ENCODE measurements at regions not wholly inside any gene's neighbourhood (a gene's known extent, or its start where the extent isn't known, plus 50 kb on each side); places are given as distances from the start of the nearest gene placed in this dataset.
"Not testable (repeated sequence)": the region's sequence is repeated elsewhere in the genome, so short reads cannot be mapped to it uniquely, and the experiment has no call there.

- DNase-seq = no peak
Measured at GRCh38 chr2:118791483-118791882, 56.0 kb downstream of the EN1 start.

- no peak for DNase-seq
Measured at GRCh38 chr2:118786746-118787145, 60.7 kb downstream of the EN1 start.

- DNase-seq = no peak
Measured at GRCh38 chr2:118784860-118785259, 62.6 kb downstream of the EN1 start.

DNA sequence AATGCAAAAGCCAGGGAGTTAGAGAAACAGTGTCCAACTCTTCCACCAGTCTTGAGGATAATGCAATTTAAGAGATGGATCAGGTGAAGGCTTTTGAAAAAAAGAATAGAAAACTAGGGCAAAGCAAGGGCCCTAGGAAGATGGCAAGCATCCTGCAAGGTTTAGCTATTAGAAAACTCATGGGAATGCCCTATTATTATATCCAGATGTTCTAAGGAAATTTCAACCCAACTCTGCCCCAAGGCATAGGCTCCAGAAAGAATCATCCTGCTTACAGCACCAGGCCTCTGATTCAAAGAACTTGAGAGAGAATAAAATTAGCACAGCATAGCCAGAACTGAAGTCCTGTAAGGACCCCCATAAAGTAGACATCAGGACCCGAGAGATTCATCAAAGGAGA lies 68.1 kb downstream of the EN1 start:
- DNase-seq = no peak

- no peak for DNase-seq
Measured at GRCh38 chr2:118774458-118775133, 72.9 kb downstream of the EN1 start.

- no peak for DNase-seq
Measured at GRCh38 chr2:118773826-118774225, 73.6 kb downstream of the EN1 start.

- no peak for DNase-seq
Measured at GRCh38 chr2:118772487-118773200, 74.8 kb downstream of the EN1 start.

- DNase-seq = no peak
Measured at GRCh38 chr2:118769707-118770400, 77.6 kb downstream of the EN1 start.

GRCh38 chr2:118766871-118767270 lies 80.6 kb downstream of the EN1 start:
- DNase-seq = no peak

DNA sequence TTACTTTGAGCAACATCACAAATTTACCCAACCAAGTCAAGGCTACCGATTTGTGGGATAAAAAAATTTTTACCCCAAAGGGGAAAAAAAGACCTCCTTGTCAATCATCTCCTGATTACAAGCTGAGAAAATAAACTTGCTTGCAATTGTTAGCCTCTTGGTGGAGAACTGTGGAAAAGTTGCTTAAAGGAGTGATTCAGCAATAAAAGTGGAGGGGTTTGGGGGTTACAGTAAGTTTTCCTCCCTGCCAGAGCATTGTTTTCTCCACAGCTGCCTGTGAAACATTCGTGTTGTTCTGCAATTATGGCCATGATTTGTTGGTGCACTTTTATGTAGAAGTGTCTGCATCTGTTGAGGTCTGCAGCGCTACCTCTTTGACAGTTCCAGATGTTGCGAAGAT lies 82.6 kb downstream of the EN1 start:
- no peak for DNase-seq

- no peak for DNase-seq
Measured at GRCh38 chr2:118763797-118764196, 83.7 kb downstream of the EN1 start.

DNA sequence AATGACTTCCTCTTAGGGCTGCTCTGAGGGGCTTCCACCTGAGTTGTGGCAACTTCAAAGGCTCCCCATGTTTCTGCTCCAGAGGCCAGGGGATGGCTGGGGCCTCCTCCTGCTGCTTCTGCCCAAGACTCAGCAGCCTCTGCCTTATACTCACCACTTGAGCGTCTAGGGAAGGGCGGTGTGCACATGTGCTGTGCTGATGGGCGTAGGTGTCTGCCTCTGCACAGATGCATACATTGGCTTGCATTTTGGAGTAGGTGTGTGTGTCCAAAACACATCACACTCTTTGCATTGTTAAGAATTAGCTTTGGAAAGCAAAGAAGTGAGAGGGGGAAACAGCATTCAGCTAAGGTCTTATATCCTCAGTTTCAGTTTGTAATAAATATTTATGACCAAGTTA lies 85.2 kb downstream of the EN1 start:
- DNase-seq = no peak

- no peak for DNase-seq
Measured at GRCh38 chr2:118761771-118762170, 85.7 kb downstream of the EN1 start.

DNA sequence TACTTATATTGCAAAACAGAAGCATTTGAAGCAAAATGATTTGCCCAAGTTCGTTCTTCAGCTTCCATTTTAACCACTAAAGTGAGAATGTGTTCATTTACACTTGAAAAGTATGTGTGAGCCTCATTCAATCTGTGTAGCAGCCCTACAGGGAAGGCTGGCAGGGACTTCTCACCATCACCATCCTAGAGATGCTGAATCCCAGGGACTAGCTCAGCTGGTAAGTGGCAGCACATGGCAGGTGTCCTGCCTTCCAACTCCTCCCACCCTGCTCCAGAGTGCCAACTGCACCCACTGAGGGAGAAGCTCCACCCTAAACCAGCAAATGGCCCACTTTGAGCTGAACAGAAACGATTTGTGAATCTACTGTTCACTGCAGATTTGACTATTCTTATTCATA lies 91.5 kb downstream of the EN1 start:
- DNase-seq = no peak

DNA sequence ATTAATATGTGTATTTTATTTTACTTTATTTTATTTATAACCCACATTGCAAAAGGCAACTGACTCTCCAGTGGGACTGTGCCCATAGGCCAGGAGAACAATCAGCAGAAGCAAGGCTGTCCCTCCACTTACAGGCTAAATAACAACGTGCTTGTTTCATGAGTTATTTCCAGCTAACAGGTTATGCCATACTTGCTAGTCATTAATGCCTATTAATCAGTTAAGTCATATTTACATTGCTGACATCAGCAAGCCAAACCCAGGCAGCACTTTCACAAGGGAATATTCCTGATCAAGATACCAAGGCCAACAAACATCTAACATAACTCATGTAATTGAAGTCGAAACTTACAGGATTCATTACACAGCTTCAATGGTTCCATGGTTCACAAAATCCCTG lies 92.1 kb downstream of the EN1 start:
- no peak for DNase-seq

- no peak for DNase-seq
Measured at GRCh38 chr2:118752762-118753429, 94.6 kb downstream of the EN1 start.

GRCh38 chr2:118750959-118751565 lies 96.4 kb downstream of the EN1 start:
- DNase-seq = no peak

DNA sequence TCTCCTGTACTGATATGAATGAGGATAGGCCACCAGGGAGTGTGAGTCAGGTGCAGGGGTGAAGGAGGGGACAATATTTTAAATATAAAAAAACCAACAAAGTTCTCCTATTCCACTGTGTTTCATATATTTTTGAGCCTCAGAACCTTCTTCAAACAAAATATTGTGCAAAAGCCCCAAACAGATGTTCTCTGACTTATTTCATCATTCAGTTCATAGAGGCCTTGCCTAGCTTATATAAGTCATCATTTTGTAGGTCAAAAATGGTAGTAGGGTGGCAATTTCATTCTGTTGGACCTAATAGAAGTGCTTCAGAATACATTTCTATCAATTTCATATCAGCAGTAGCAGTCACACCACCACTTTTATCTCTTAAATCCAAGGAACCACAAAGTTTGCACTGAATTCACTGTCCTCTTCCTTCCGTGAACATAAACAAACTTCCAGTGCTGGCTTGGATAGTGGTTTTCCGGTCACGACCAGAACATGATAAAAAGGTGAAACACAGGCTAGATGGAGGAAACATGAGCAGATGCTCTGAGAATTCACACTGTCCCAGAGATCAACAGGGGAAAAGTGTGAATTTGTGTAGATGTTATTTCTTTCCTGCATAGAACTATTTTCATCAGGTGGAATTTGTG lies 99.1 kb downstream of the EN1 start:
- DNase-seq = no peak

DNA sequence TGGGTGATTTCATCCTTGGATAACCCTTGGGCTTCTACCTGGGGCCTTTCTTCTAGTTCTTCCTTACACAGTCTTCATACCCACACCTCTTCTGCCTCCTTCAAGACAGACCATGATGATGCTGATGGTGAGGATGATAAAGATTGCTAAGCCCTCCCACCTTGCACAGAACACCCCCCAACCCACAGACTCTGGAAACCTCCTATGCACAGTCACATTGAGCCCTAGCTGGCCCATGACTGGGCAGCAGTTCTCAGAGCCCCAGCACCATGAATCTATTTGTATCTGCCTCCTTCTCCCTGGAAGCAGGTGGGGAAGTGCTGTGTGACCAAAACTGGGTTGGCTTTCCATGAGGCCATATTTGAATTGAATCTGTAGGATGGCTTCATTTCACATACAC lies 99.8 kb downstream of the EN1 start:
- no peak for DNase-seq

- no peak for DNase-seq
Measured at GRCh38 chr2:118747066-118747465, 100.4 kb downstream of the EN1 start.

- not testable (repeated sequence) for DNase-seq
Measured at GRCh38 chr2:118744682-118745181, 102.7 kb downstream of the EN1 start.

DNA sequence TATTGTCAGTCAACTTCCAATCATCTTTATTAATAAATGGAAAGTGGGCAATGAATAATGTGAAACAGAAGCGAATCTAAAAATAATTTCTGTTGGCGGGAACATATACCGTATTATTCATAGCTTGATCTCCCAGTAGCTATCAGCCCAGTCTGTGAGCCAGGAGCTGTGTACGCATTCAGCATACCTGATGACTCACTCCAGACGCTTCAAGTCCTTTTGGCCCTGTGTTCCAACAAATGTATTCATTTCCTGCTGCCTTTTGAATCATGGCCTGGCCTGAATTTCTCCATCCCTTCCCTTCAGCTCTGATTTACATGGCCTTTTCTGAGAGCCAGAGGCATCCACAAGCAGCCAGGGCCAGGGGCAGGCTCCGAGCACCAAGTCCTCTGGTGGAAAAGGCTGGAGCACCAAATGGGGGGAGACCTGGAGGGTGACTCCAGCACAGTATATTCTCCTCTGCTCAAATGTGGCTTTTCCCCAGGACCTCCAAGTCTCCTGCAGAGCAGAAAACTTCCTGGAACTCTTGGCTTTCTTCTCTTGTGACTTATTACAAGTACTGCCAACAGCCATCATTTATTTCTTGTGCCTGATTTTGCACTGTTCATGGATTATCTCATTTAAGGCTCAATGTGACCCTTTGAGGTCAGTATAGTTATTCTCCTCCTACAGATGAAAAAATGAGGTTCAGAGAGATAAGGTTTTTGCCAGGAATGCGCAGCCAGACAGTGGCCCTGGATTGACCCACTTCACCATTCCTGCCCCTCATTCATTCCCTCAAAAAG lies 108.7 kb downstream of the EN1 start:
- peak; percentile 96 for DNase-seq
